T follicular helper cell (primary cell): ENCODE measurements at regions not wholly inside any gene's neighbourhood (a gene's known extent, or its start where the extent isn't known, plus 50 kb on each side); places are given as distances from the start of the nearest gene placed in this dataset.

Source experiments
- DNase-seq: peaks from one replicate; pipeline ENCODE4 v3.0.0-alpha.2; 2020; ENCODE audit warnings: low read depth

- no peak for DNase-seq
Measured at GRCh38 chr5:8050616-8051175, 181.7 kb downstream of the MTRR start.

DNA sequence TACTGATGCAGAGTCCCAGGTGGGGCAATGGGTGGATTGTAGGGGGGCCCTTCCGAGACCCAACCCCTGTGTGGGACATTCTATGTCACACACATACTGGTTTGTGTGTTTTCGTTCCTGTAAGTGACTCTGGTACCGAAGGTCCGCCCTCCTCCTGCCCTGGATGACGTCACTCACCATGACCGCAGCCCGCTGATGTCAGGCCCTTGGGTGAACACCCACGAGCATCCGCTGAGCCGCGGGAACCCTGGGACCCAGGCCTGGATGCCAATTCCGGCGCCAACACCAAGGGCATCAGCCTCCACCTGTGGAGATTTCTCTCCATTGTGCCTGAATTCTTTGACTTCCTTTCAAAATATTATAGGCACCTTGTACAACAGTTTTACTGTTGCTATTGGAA lies 184.3 kb downstream of the MTRR start:
- no peak for DNase-seq

DNA sequence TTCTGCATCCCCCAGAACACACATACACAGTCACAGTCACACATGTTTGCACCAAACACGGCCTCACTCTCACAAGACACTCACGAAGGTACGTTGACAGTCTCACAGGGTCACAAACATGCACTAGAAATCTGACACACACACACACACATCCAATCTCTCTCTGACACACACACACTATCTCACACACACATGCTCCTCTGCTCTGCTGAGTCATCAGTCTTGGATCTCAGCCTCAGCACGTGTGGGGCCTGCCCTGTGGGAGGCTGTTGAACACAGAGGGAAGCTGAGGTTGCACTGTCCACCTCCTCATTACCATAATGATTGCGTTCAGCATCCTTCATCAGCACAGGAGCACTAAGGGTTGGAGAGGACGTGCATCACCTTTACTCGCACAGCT lies 188.8 kb downstream of the MTRR start:
- no peak for DNase-seq

DNA sequence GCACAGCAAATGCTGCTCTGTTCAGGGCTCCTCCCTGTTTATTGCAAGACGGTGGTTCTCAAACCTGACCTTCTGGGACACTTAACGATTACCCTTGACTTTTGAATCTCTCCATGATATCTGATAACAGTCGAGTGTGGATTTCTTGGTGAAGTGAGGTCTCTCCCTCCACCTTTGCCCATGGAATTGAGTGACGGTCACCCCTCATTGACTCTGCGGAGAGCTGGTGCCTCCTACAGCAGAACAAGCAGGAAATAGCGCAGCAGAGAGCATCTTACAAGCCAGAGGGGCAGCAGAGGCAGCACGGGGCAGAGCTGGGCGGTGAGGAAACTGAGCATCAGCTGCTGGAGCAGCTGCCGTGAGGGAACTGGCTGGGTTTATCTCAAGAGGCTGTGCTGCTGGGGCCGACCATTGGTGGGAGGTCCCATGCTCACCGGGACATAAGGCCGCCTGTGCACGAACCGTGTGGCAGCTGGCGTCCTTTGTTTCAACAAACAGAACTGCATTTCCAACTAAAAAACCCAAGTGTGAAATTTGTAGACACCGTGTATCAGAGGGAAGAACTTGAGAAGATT lies 189.8 kb downstream of the MTRR start:
- DNase-seq = no peak

GRCh38 chr5:8059337-8059736 lies 190.4 kb downstream of the MTRR start:
- no peak for DNase-seq

GRCh38 chr5:8060235-8060952 lies 191.4 kb downstream of the MTRR start:
- no peak for DNase-seq

GRCh38 chr5:8060953-8061429 lies 192.0 kb downstream of the MTRR start:
- no peak for DNase-seq

DNA sequence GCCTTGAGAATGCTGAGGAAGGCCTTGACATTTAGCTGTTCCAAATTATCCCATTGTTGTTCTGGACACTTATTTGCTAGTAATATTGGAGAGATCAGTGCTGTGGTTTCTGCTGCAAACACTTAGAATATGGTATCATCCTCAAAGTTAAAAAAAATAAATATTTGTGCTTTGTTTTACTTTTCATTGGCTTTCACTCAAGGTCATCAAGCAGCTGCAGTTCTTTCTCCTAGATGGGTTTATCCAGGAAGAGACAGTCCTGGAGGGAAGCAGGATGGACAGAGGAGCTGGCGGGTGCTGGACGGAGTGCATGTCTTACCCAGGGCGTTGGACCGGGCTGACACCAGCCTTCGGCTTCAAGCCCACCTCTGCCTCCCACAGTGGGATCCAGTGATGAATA lies 193.6 kb downstream of the MTRR start:
- no peak for DNase-seq

- no peak for DNase-seq
Measured at GRCh38 chr5:8068078-8068477, 199.1 kb downstream of the MTRR start.

- DNase-seq = no peak
Measured at GRCh38 chr5:8070138-8070537, 201.2 kb downstream of the MTRR start.

DNA sequence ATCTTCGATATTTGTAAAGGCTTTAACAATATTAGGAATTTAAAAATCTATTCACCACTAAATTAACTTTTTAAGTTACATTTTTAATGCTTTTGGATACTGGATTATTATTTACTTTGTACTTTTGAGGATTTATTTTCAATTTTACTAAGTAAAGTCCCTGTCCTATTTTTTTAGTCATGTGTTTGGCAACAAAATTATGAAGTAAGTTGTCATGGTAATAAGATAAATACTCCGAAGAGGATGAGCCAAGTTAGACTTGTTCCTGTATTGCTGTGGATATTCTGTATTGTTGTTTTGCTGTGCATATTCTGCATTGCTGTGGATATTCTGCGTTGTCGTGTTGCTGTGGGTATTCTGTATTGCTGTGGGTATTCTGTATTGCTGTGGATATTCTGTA lies 210.1 kb downstream of the MTRR start:
- DNase-seq = no peak

- no peak for DNase-seq
Measured at GRCh38 chr5:8081179-8081578, 212.2 kb downstream of the MTRR start.

- no peak for DNase-seq
Measured at GRCh38 chr5:8093669-8094068, 224.7 kb downstream of the MTRR start.

GRCh38 chr5:8094304-8094703 lies 225.4 kb downstream of the MTRR start:
- no peak for DNase-seq

DNA sequence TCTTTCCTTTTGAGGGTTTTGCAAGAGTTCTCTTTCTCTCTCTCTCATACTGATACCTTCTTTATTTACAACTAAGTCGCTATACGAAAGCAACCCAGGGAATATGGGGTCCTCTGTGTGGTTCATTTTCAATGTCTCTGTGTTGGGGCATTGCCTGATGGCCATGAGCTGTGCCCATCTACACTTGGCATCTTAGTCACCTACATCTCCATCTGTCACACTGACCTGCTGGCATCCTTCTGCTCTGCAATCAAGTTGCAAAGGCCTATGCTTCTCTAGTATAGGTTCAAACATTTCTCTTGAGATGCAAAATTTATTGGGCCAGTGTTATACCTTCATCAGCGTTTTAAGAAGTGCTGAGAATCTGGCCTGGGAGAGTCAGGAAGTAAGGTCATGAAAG lies 228.2 kb downstream of the MTRR start:
- DNase-seq = no peak

GRCh38 chr5:8098081-8098480 lies 229.1 kb downstream of the MTRR start:
- no peak for DNase-seq

GRCh38 chr5:8102714-8103113 lies 233.8 kb downstream of the MTRR start:
- DNase-seq = no peak

GRCh38 chr5:8114597-8115266 lies 245.8 kb downstream of the MTRR start:
- no peak for DNase-seq

DNA sequence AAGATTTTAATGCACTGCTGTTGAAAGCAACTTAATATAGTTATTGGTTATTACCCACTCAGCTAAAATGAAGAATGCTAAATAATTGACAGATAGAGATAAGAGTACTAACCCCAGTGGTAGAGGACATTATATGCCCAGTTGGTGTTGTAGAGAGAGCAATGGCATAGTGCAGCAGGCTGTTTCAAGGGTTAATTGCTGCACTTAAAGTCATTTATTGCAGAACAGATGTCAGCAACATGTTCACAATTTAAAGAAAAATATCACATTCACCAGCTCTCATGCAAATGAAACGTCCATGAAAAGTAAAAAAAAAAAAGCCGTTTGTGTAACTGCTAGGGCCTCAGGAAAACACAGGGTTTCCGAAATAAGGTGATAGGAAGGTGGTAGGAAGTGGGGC lies 254.6 kb downstream of the MTRR start:
- no peak for DNase-seq

DNA sequence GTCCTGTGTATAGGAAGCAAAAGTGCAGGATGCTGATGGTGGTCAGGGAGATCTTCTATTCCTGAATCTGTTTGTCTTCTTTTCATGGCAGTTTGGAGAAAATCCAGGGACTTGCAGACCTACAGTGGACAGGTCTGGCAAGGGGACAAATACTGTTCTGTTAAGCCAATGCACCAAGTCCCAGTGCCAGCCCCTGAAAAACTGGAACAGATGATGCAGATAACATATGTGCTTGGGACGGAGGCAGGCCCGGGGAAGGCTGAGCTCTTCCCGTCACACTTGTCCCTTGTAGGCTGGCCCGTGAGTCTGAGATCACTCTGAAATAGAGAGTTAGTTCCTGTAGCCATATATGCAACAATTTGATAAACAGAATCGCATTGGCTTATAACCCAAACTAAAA lies 265.7 kb downstream of the MTRR start:
- DNase-seq = no peak

DNA sequence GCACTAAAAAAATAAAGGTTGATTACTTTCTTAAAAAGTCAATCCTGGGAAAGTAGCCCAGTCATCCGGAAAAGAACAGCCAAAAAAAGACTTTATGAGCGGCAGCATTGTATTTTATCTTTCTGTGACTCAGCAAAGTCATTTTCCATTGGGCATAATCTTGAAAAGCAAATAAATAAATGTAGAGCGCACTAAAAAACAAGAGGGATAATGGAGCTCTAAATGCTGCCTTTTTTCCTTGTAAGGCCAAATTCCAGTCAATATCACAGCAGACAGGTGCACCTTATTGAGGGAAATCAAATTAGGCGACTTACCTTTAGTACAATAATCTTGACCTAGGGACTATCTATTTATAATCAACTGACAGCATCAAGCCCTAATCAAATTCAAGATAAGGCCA lies 266.8 kb downstream of the MTRR start:
- DNase-seq = no peak

DNA sequence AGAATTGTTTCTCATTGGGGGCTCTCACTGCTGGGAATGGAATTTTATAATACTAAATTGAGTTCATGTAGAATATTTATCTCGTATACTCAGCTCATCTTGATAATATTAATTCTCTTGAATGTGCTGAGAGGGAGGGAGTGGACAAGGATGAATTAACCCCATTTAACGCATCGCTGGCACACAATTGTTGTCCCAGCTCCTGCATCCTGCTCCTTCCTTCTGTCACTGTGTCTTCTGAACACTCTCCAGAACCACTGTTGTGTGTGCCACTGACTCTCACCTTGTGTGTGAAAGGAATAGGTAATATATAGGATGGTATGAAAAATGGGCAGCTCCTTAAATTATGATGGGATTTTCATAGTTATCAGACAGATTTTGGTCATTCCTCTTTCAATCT lies 267.3 kb downstream of the MTRR start:
- DNase-seq = no peak

DNA sequence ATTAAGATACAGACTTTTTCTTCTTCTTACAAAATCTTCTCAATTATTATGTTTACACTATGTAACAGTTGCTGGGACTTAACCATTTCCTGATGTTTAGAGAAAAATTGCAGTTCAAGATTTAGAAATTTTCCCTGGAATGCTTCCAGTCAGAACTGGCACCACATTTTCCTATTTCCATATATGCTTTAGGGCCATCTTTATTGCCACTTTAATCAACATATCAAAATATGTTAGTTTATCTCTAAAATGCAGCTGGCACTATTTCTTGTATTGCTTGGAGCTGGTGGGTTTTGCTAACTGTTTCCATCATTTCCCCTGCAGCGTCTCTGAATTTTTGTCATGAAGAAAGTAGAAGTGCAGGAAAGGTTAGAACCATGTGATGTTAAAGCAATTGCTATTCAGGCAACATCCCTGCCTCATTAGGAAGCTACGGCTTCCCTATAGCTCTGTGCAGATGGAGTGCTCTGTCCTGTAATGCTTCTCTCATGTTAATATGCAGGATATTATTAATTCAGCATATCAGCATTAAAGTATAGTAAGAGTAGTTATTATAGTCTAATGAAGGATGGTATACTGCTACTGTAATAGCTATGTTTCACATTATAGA lies 269.1 kb downstream of the MTRR start:
- no peak for DNase-seq
